Psoas muscle (tissue), 7 donors: ENCODE measurements at regions not wholly inside any gene's neighbourhood (a gene's known extent, or its start where the extent isn't known, plus 50 kb on each side); places are given as distances from the start of the nearest gene placed in this dataset.
A peak's percentile ranks its signal among the peaks of the same experiment; 100 is the strongest.

Experiments used
- ATAC-seq, 4 donors: fragments of 200-7000 bp; cut with Tn5 transposase; one replicate each; pipeline ENCODE4 v1.9.1; 2020; ENCODE audit warnings: moderate library complexity in 3 of 4, mild to moderate bottlenecking in 2 of 4
- DNase-seq, 2 donors: peaks; one replicate each; pipeline ENCODE4 v3.0.0-alpha.2; 2020
- H3K27ac ChIP-seq: fragments of 200-600 bp; one replicate; pipeline ENCODE4 v1.8.0; 2022
- H3K27me3 ChIP-seq, 3 donors: fragments of 200-600 bp in 1 of 3; one replicate each; pipeline versions ENCODE4 v1.6.1 to v1.8.0; 2013 to 2022; ENCODE audit warnings: low read length in 2 of 3, mild to moderate bottlenecking in 2 of 3, moderate library complexity in 1 of 3; ENCODE audit not compliant: insufficient read depth in 3 of 3
- H3K36me3 ChIP-seq, 2 donors: fragments of 200-600 bp in 1 of 2; one replicate each; pipeline versions ENCODE4 v1.6.1 to v1.8.0; 2013 to 2022; ENCODE audit warnings: low read depth in 1 of 2, mild to moderate bottlenecking in 1 of 2, moderate library complexity in 1 of 2; ENCODE audit not compliant: insufficient read depth in 1 of 2
- H3K4me1 ChIP-seq: fragments of 200-600 bp; one replicate; pipeline ENCODE4 v1.8.0; 2022
- H3K4me3 ChIP-seq: fragments of 200-600 bp; one replicate; pipeline ENCODE4 v1.8.0; 2022; ENCODE audit warnings: mild to moderate bottlenecking
- H3K9me3 ChIP-seq: fragments of 200-600 bp; one replicate; pipeline ENCODE4 v1.8.0; 2022
- CTCF ChIP-seq: fragments of 200-600 bp; IDR thresholded peaks from one replicate; pipeline ENCODE4 v1.8.0; 2022; ENCODE audit warnings: antibody characterized with exemption
- WGBS, 3 donors: extraction: QIAGEN DNeasy Blood & Tissue Kit; methylation state at CpG; one replicate each; pipeline versions ENCODE4 v1.1.6 to v1.1.7; 2013; 5-methylcytosine and 5-hydroxymethylcytosine counted together
- intact Hi-C, 2 donors: fragments of 100-400 bp; cut with DNase I; formaldehyde crosslinking; loops; one replicate each; pipeline versions ENCODE4 v1.11.0 to v1.14.2; 2022
- donor health status: healthy with polysubstance abuse.
- donor health status: DM: no; HTN: no; CAD: no; lungs with moderate emphysema.
- donor health status: Bipolar disorder and iron deficiency.
- donor health status: healthy.
- donor health status: DM: yes; HTN: yes; CAD: no.
- donor health status: DM: no; HTN: no; CAD: no.
- donor health status: DM: yes; HTN: yes; CAD: no.

GRCh38 chr6:148625609-148626008 is 121.2 kb upstream of the UST start:
- DNase-seq (no peak), ATAC-seq (no peak)
- H3K4me1 ChIP-seq = no peaks in the 10 kb centered on the region
- no peak overlapping the region for H3K27ac ChIP-seq
- TF ChIP-seq CTCF = no peak
- H3K36me3 ChIP-seq = no peaks in the 10 kb centered on the region
- no peaks in the 10 kb centered on the region for H3K27me3 ChIP-seq
- H3K4me3 ChIP-seq = no peak overlapping the region
- H3K9me3 ChIP-seq = no peaks in the 10 kb centered on the region
- intact Hi-C loops = no loop called here
- 40 to 66% (median 54%) methylated on average over 2 of the region's 2 CpGs for WGBS, 3 donors

GRCh38 chr6:148628251-148628650 is 118.6 kb upstream of the UST start:
- intact Hi-C loops = no loop called here
- Histone ChIP-seq H3K27ac (no peak overlapping the region), H3K9me3 (no peaks in the 10 kb centered on the region), H3K4me1 (no peaks in the 10 kb centered on the region), H3K27me3 (no peaks in the 10 kb centered on the region), H3K4me3 (no peak overlapping the region), H3K36me3 (no peaks in the 10 kb centered on the region)
- no peak for TF ChIP-seq CTCF
- DNase-seq = no peak
- no peak for ATAC-seq

- H3K36me3 ChIP-seq = no peaks in the 10 kb centered on the region
- H3K27me3 ChIP-seq = no peaks in the 10 kb centered on the region
- no peaks in the 10 kb centered on the region for H3K9me3 ChIP-seq
- no peak overlapping the region for H3K27ac ChIP-seq
- H3K4me1 ChIP-seq = peaks cover 5% of the 10 kb centered on the region
- WGBS, 3 donors = 26 to 36% (median 27%) methylated on average over 1 of the region's 1 CpG
- ATAC-seq = peak in 1 of 4 donors; percentile 46
- intact Hi-C loops = no loop called here
- H3K4me3 ChIP-seq = no peak overlapping the region
- no peak for TF ChIP-seq CTCF
- no peak for DNase-seq
Measured at GRCh38 chr6:148629181-148629580, 117.6 kb upstream of the UST start.

GRCh38 chr6:148629592-148630465 is 117.0 kb upstream of the UST start:
- Histone ChIP-seq H3K4me3 (no peak overlapping the region), H3K9me3 (no peaks in the 10 kb centered on the region), H3K36me3 (no peaks in the 10 kb centered on the region), H3K27ac (no peak overlapping the region), H3K4me1 (peaks cover 12% of the 10 kb centered on the region), H3K27me3 (no peaks in the 10 kb centered on the region)
- WGBS, 3 donors = 86 to 92% (median 87%) methylated on average over 3 of the region's 3 CpGs
- DNase-seq = no peak
- ATAC-seq = no peak
- TF ChIP-seq CTCF = no peak
- intact Hi-C loops = loop anchor here in 1 of 2 donors (10.0 kb wide), 1 partner anchor 105 kb away; no protein-coding TSS in a partner anchor
